ENCODE measurements at regions not wholly inside any gene's neighbourhood (a gene's known extent, or its start where the extent isn't known, plus 50 kb on each side); places are given as distances from the start of the nearest gene placed in this dataset.

DNA sequence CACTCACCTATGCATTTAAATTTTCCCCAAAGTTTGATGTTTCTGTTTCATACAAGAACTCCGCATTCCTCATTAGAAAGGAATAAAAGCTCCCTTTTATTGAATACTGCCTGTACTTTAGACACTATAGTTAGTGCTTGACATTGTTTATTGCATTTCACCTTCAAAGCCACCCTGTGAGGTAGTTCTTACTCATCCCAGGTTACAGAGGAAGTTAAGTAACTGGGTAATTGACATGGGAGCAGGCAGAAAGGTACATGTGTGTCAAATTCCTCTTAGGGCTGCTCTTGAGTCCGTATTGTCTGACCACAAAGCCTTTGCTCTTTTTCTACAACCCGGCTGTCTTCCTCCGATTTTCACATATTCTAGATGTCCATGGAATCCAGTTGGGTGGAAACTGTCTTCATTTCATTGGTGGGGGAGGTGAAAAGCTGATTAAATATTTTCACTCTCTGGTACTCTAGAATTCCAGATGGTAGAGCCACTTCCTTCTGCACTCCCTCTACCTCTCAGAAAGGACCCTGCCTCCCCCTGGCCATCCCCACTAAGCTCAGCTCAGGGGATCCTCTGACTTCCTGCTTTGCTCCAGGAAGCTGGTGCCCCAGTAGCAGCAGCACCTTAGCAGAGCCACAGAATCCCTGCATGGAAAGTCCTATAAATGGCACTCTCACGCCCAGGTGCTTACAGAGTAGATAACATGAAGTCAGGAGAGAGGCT, 319.2 kb downstream of the LRATD1 start:
- H3K4me3 ChIP-seq (ENCODE audit: low read depth, low read length): no peak overlapping the region
- DNase-seq (ENCODE audit: low read depth): no peak
- TF ChIP-seq CTCF (conservative IDR thresholded peaks at IDR 0.05; ENCODE audit: low read depth, low read length): no peak

- H3K4me3 ChIP-seq (ENCODE audit: low read depth, low read length): no peak overlapping the region
- no peak for DNase-seq (ENCODE audit: low read depth)
- no peak for TF ChIP-seq CTCF (conservative IDR thresholded peaks at IDR 0.05; ENCODE audit: low read depth, low read length)
Measured at GRCh38 chr2:14952400-14952963, 320.0 kb downstream of the LRATD1 start.

- DNase-seq (ENCODE audit: low read depth): no peak
- no peak overlapping the region for H3K4me3 ChIP-seq (ENCODE audit: low read depth, low read length)
- TF ChIP-seq CTCF (conservative IDR thresholded peaks at IDR 0.05; ENCODE audit: low read depth, low read length): peak; percentile 14
Measured at GRCh38 chr2:14960686-14961324, 328.3 kb downstream of the LRATD1 start.

DNA sequence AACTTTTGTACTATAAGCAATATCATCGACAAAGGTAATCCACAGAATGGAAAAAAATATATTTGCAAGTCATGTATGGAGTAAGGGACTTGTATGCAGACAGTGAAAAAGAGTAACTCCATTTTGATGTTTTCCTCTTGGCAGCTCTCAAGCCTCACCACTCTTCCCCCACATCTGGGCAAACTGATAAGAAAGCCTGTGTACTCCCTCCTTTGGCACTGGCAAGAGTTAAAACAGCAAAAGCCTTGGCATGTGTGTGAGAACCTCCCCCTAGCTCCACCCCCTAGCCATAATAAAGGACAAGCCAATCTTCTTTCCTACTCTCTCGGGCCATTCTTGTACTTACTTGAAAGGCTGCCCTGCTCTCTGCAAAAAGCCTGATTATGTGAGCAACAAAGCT, 335.2 kb downstream of the LRATD1 start:
- no peak for DNase-seq (ENCODE audit: low read depth)
- TF ChIP-seq CTCF (conservative IDR thresholded peaks at IDR 0.05; ENCODE audit: low read depth, low read length): no peak
- H3K4me3 ChIP-seq (ENCODE audit: low read depth, low read length): no peak overlapping the region

DNA sequence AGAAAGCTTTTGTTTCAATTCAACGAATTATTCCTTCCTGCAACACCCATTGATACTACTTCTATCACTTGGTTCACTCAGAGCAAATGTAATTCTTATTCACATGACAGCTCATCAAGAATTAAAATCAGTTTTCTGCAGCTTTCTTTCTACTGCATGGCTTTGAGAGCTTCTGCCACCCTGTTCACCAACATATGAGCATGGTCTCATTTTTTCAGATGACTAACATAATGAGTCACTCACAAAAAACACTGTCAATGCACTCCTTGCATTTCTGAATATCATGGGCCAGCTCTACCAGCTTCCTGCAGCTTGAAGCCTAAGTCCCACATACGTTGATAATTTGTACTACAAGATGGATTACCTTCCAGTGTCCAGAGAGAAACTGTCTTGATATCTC, 342.9 kb downstream of the LRATD1 start:
- H3K4me3 ChIP-seq (ENCODE audit: low read depth, low read length): no peak overlapping the region
- DNase-seq (ENCODE audit: low read depth): no peak
- TF ChIP-seq CTCF (conservative IDR thresholded peaks at IDR 0.05; ENCODE audit: low read depth, low read length): no peak

DNA sequence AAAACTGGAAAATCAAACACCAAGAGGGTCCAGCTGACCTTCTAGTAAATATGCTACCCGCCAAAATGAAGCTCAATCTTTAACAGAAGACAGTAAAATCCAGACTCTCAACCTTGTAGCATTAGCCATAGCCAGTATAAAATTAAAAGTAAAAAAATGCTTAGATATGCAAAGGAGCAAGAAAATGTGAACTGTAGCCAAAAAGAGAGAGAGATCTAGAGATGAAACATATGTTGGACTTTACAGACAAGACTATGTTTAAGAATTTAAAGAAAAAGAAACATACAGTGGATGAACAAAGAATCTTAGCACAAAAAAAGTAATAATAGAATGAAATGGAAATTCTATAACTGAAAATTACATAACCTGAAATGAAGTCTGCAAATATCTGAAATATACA, 344.5 kb downstream of the LRATD1 start:
- no peak for DNase-seq (ENCODE audit: low read depth)
- H3K4me3 ChIP-seq (ENCODE audit: low read depth, low read length): no peak overlapping the region
- TF ChIP-seq CTCF (conservative IDR thresholded peaks at IDR 0.05; ENCODE audit: low read depth, low read length): no peak

Data from epithelial cell of proximal tubule (primary cell).